CD4-positive, alpha-beta T cell treated with Interleukin-15 for 4 hours (primary cell): ENCODE measurements at regions not wholly inside any gene's neighbourhood (a gene's known extent, or its start where the extent isn't known, plus 50 kb on each side); places are given as distances from the start of the nearest gene placed in this dataset.

Experiments used
- DNase-seq: peaks from one replicate; pipeline ENCODE4 v3.0.0-alpha.2; 2020; ENCODE audit warnings: low spot score

DNA sequence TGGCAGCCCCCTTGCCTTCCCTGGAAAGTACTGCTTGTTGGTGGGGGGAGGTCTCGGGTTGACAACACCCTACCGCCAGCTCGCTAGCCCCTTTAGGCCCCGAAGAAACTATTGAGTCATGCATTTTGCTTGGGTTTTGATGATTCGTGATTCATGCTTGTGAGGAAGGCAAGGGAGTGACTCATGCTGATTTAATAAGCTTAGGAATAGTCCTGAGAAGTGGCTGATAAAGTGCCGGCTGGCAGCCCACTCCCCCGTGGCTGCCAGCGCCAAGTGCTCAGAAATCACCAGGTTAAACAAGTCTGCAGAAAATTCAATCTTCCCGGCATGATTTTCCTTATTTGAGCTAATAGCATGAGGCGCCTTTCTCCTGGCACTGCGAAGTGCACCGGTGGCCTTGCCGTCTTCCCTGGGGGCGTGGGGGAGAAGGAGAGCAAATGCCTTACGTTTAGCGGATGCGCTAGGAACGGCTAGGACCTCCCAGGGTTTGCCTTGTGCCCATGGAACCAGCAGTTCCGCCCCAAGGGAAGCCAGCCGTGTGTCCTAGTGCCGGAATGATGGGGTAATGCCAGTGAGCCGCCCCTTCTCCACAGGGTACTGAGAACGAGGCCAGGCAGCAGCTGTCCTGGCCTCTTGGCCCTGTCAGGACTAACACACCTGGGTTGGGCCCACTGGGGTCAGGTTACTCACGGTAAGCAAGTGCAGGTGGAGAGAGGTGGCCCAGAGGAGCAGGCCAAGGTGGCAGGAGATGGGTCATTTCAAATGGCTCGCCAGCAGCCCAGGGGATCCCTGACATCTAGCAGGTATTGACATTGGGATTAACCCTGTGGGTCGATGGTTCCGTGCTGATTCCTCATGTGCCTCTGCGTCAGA, 151.9 kb downstream of the MACROH2A1 start:
- DNase-seq, result no peak

DNA sequence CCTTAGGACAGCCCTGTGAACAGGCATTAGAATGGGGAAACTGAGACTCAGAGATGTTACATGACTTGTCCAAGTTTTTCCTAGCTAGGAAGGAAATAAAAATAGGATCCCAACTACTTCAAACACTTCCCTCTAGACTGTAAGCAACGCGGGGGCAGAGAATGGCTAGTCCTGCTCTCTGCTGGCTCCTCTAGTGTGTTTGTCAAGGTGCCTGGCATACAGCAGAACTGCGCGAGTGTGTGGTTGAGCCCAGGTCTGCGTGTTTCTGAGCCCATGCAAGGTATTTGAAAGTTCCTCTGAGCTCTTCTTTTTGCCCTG, 152.5 kb downstream of the MACROH2A1 start:
- no peak for DNase-seq

DNA sequence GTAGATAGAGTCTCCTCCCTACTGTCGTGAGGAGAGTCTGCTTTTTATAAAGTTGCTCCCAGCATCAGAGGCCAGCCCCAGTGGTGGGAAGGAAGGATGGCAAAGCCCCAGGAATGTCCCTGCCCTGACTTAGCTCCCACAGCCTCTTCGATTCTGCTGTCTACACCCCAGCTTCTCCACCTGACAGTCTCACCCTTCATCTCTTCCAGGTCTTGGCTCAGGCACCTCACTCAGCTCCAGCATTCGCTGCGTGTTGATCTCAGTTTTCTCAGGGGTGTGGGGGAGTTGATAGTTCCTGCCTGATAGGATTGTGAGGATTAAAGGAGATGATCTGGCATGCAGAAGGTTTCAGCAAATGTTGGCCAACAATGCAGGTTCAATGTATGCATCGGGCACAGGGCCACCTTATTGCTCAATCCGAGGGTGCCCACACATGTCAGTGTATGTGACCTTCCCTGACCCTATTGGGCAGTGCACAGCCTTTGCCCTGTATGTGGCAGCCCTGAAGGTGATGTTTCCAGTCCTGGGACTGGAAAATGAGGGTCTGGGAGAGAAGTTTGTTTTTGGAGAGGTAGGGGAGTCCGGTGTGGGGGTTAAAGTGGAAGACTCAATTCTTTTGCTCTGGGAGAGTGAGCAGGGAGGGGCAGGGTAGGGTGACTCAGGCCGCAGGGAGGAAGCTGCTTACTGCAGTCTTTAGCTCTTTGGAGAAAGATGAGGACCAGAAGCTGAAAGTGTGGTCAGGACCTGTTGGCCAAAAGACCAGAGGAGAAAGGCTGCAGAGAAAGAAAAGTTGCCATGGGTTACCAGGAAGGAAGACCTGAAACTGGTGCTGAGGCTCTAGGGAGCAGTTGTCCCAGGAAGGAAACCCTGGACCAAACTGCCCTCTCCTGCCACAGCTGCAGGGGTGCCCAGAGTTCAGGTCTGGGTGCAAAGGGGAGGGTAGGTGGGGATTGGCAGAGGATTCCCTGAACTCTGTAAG, 153.2 kb downstream of the MACROH2A1 start:
- DNase-seq, result no peak

- DNase-seq, result no peak
Observed at GRCh38 chr5:135244620-135245021, 154.4 kb downstream of the MACROH2A1 start.

- DNase-seq, result no peak
Observed at GRCh38 chr5:135243556-135244285, 155.3 kb downstream of the MACROH2A1 start.

DNA sequence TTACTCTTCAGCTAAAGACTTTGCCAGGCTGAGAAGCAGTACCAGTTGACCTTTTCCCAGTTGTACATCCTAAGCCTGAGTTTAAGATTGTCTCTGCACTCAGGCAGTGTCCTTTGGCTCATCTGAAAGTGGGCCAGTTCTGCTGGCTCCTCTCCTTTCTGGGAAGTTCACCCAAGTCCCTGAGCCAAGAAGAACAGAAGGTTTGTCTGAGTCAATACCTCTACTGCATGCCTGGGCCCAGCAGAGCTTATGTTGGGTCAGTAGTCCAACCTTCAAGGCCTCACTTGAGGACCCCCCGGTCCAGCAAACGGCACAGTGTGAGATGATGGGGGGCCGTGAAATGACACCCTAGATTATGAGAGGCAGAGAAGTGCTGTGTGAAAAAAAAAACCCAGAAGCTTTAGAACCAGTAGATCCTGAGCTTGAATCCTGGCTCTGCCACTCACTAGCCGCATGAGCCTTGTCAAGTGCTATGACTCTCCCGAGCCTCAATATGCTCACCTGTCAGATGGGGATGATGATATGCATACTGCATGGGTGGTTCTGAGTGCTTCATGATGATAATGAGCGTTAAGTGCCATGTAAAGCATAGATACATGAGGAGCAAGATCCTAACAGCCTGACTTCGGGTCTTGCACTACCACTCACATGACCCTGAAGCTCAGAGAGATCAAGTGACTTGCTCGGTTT, 156.0 kb downstream of the MACROH2A1 start:
- DNase-seq, result no peak

GRCh38 chr5:135242021-135242865, 156.8 kb downstream of the MACROH2A1 start:
- no peak for DNase-seq

- no peak for DNase-seq
Observed at GRCh38 chr5:135241536-135241935, 157.5 kb downstream of the MACROH2A1 start.

GRCh38 chr5:135240781-135241360, 158.2 kb downstream of the MACROH2A1 start:
- no peak for DNase-seq

- DNase-seq, result no peak
Observed at GRCh38 chr5:135240283-135240633, 158.8 kb downstream of the MACROH2A1 start.

- no peak for DNase-seq
Observed at GRCh38 chr5:135239453-135240282, 159.4 kb downstream of the MACROH2A1 start.

GRCh38 chr5:135238622-135239452, 160.2 kb downstream of the MACROH2A1 start:
- DNase-seq, result no peak

- DNase-seq, result no peak
Observed at GRCh38 chr5:135237748-135238103, 161.3 kb downstream of the MACROH2A1 start.

DNA sequence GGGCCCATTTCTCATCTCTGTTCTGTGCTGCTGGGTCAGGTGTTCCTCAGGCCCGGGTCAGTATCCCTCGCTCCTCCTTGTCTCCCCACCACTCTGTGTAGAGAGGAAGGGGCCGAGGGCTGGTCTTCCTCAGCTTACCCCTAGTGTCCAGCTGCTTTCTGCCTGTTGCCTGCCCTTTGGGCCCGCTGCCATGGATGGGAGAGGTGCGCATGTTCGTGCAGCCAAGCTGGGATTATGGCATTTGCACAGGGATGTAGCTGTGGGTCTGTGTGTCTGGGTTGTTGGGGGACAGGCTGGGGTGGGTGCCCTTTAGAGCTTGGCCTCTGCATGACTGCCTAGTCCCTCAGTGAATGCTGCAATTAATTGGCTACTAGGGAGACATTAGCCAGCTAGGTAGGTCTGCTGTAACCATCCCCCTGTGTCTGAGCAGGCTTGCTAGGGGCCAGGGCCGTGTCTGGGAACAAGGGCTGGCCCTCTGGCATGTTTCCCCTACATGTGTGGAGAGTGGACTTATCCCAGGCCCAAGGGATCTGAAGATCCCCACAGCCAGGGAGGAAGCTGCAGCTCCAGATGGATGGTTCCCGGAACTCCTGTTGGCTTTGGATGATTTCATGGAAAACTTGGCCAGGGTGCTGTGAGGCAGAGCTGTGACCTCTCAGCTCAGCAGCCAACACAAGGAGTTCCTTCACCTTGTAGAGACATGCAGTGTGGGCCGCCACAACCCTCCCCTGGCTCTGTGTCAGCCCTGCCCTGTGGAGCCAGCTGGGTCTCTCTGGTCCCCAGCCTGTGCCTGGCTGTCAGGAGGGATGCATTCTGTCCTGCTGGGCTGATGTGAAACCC, 161.9 kb downstream of the MACROH2A1 start:
- DNase-seq, result no peak

DNA sequence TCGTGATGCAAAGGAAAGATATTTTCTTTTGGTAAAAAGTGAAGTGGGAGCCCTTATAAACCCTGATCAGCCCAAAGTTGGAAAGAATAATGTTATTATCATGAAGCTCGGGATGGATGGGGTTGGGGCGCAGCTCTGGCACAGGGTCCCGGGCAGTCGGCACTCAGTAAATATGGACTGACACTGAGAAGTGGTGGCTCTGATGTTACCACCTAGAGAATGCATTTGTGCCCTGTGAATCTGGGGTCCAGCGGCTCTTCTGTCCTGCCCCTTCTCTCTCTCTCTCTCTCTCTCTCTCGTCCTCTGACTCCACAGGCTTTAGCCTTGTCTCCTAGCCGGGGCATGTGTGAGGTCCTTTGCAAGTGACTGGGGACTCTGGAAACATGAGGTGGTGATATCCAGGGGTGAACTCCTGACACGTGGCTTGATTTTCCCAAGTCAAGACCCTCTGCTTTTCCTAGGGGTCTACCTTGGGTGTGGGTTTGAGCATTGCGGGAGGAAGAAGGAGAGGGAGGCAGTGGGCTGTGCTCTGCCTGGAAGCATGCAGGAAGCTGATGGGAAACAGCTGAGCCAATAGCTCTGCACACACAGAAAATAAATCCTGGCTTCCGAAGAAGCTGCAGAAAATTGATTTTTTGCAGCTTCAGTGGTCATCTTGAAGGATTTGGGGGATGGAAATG, 162.7 kb downstream of the MACROH2A1 start:
- no peak for DNase-seq

- DNase-seq, result no peak
Observed at GRCh38 chr5:135235551-135236227, 163.3 kb downstream of the MACROH2A1 start.
